WTC11 (cell line): ENCODE measurements at regions not wholly inside any gene's neighbourhood (a gene's known extent, or its start where the extent isn't known, plus 50 kb on each side); places are given as distances from the start of the nearest gene placed in this dataset.

Experiments
- AFF4 ChIP-seq: sonication (generic); formaldehyde crosslinking; IDR thresholded peaks from 2 replicates; pipeline ENCODE4 v1.8.1; 2023; ENCODE audit warnings: mild to moderate bottlenecking, missing genetic modification reagents, borderline replicate concordance
- CREB1 ChIP-seq: sonication (generic); formaldehyde crosslinking; IDR thresholded peaks from 2 replicates; pipeline ENCODE4 v1.8.0; 2023; ENCODE audit warnings: mild to moderate bottlenecking, missing genetic modification reagents
- CTCF ChIP-seq: fragments of 200-600 bp; IDR thresholded peaks from 2 replicates; pipeline ENCODE4 v1.8.0; 2022; ENCODE audit warnings: antibody characterized with exemption
- GABPB1 ChIP-seq: sonication (generic); formaldehyde crosslinking; IDR thresholded peaks from 2 replicates; pipeline ENCODE4 v1.8.1; 2023; ENCODE audit warnings: mild to moderate bottlenecking, missing genetic modification reagents
- MAX ChIP-seq: sonication (generic); formaldehyde crosslinking; IDR thresholded peaks from 2 replicates; pipeline ENCODE4 v1.8.0; 2022; ENCODE audit warnings: mild to moderate bottlenecking, missing genetic modification reagents
- NFATC4 ChIP-seq: fragments of 250-450 bp; sonication (Bioruptor Pico); IDR thresholded peaks from 2 replicates; pipeline ENCODE4 v1.9.0; 2021; ENCODE audit warnings: mild to moderate bottlenecking
- SP1 ChIP-seq: sonication (generic); formaldehyde crosslinking; conservative IDR thresholded peaks from 2 replicates; pipeline ENCODE4 v1.8.1; 2022; ENCODE audit warnings: missing genetic modification reagents
- TEAD4 ChIP-seq: sonication (generic); formaldehyde crosslinking; IDR thresholded peaks from 2 replicates; pipeline ENCODE4 v1.8.0; 2022; ENCODE audit warnings: mild to moderate bottlenecking, missing genetic modification reagents
- ZNF138 ChIP-seq: sonication (generic); formaldehyde crosslinking; conservative IDR thresholded peaks from 2 replicates; pipeline ENCODE4 v1.8.1; 2022; ENCODE audit warnings: mild to moderate bottlenecking, moderate library complexity, missing genetic modification reagents
- ZNF512 ChIP-seq: sonication (generic); formaldehyde crosslinking; IDR thresholded peaks from 2 replicates; pipeline ENCODE4 v1.8.1; 2022; ENCODE audit warnings: missing genetic modification reagents, borderline replicate concordance

- no peak for TF ChIP-seq AFF4 (CRISPR knock-in tag)
- no peak for TF ChIP-seq TEAD4 (CRISPR knock-in tag)
- no peak for TF ChIP-seq SP1 (CRISPR knock-in tag)
- TF ChIP-seq CTCF, result no peak
- TF ChIP-seq ZNF138 (CRISPR knock-in tag), result no peak
- no peak for TF ChIP-seq ZNF512
- no peak for TF ChIP-seq MAX (CRISPR knock-in tag)
- TF ChIP-seq CREB1 (CRISPR knock-in tag), result no peak
- TF ChIP-seq NFATC4 (CRISPR knock-in tag), result no peak
- no peak for TF ChIP-seq GABPB1 (CRISPR knock-in tag)
Observed at GRCh38 chr13:105847527-105848291, 687.8 kb downstream of the EFNB2 start.
